Activated CD4-positive, alpha-beta T cell treated with anti-CD3 and anti-CD28 coated beads, Interleukin-2, amount 50 U/mL, for 16 hours (primary cell): ENCODE measurements at regions not wholly inside any gene's neighbourhood (a gene's known extent, or its start where the extent isn't known, plus 50 kb on each side); places are given as distances from the start of the nearest gene placed in this dataset.
"Not testable (repeated sequence)": the region's sequence is repeated elsewhere in the genome, so short reads cannot be mapped to it uniquely, and the experiment has no call there.

Source experiments
- DNase-seq: peaks from one replicate; pipeline ENCODE4 v3.0.0-alpha.2; 2020

GRCh38 chr11:80987171-80987570 lies 1546.3 kb upstream of the TENM4 start:
- no peak for DNase-seq

- DNase-seq = no peak
These were observed 1545.7 kb upstream of the TENM4 start for GRCh38 chr11:80986421-80987074.

GRCh38 chr11:80980227-80980626 lies 1539.4 kb upstream of the TENM4 start:
- no peak for DNase-seq

- DNase-seq = no peak
These were observed 1533.0 kb upstream of the TENM4 start for GRCh38 chr11:80973786-80974185.

- no peak for DNase-seq
These were observed 1529.2 kb upstream of the TENM4 start for GRCh38 chr11:80970037-80970436.

GRCh38 chr11:80967649-80968048 lies 1526.8 kb upstream of the TENM4 start:
- DNase-seq = no peak

- no peak for DNase-seq
These were observed 1519.7 kb upstream of the TENM4 start for GRCh38 chr11:80960381-80961029.

- no peak for DNase-seq
These were observed 1518.9 kb upstream of the TENM4 start for GRCh38 chr11:80959751-80960150.

GRCh38 chr11:80958987-80959386 lies 1518.2 kb upstream of the TENM4 start:
- DNase-seq = no peak

GRCh38 chr11:80958361-80958760 lies 1517.5 kb upstream of the TENM4 start:
- no peak for DNase-seq

GRCh38 chr11:80955588-80955987 lies 1514.8 kb upstream of the TENM4 start:
- no peak for DNase-seq

GRCh38 chr11:80948781-80949180 lies 1508.0 kb upstream of the TENM4 start:
- DNase-seq = no peak

- no peak for DNase-seq
These were observed 1503.9 kb upstream of the TENM4 start for GRCh38 chr11:80944758-80945157.

GRCh38 chr11:80943226-80943625 lies 1502.4 kb upstream of the TENM4 start:
- no peak for DNase-seq

- no peak for DNase-seq
These were observed 1497.0 kb upstream of the TENM4 start for GRCh38 chr11:80937842-80938241.

GRCh38 chr11:80930038-80930437 lies 1489.2 kb upstream of the TENM4 start:
- DNase-seq = no peak

- no peak for DNase-seq
These were observed 1488.4 kb upstream of the TENM4 start for GRCh38 chr11:80929031-80929805.

- no peak for DNase-seq
These were observed 1484.5 kb upstream of the TENM4 start for GRCh38 chr11:80925321-80925720.

- DNase-seq = not testable (repeated sequence)
These were observed 1480.5 kb upstream of the TENM4 start for GRCh38 chr11:80921310-80921709.

GRCh38 chr11:80916173-80916798 lies 1475.5 kb upstream of the TENM4 start:
- no peak for DNase-seq

GRCh38 chr11:80914311-80914710 lies 1473.5 kb upstream of the TENM4 start:
- no peak for DNase-seq

GRCh38 chr11:80911666-80912065 lies 1470.8 kb upstream of the TENM4 start:
- DNase-seq = no peak

- DNase-seq = no peak
These were observed 1459.4 kb upstream of the TENM4 start for GRCh38 chr11:80900265-80900664.

- DNase-seq = no peak
These were observed 1458.6 kb upstream of the TENM4 start for GRCh38 chr11:80899381-80899780.
